ENCODE measurements at regions not wholly inside any gene's neighbourhood (a gene's known extent, or its start where the extent isn't known, plus 50 kb on each side); places are given as distances from the start of the nearest gene placed in this dataset.
"Not testable (repeated sequence)": the region's sequence is repeated elsewhere in the genome, so short reads cannot be mapped to it uniquely, and the experiment has no call there.

DNA sequence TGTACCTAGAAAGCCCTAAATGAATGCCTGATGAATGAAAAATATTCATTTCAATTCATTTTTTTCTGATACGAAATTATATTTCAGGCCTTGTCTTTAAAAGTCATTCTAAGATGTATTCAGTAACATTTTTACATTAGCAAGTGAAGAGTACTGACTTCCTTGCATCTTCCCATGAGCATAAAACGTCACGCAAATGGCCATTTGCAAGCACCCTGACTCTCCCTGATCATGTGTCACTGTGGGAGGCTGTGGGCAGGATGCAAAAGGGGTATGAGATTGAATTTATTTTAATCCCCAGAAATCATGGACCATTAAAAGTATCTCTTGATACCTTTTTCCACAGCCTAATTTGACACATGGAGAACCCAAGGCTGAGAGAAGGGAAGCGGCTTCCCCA, 105.0 kb downstream of the BDH1 start:
- Histone ChIP-seq H2AFZ (ENCODE audit: insufficient read depth, low read depth, low read length, poor library complexity, severe bottlenecking) (no peak overlapping the region), H4K20me1 (ENCODE audit: control insufficient read depth, insufficient read depth, low read length, poor library complexity, severe bottlenecking) (no peaks in the 10 kb centered on the region), H3K36me3 (replicated peaks in 1 of 2; ENCODE audit: control extremely low read depth in 1 of 2, control insufficient read depth in 1 of 2, extremely low read depth in 1 of 2, insufficient read depth in 2 of 2, low read length in 1 of 2) (no peaks in the 10 kb centered on the region), H3K27ac (ENCODE audit: low read length in 2 of 2) (no peak overlapping the region), H3K4me3 (ENCODE audit: control extremely low read depth in 1 of 5, extremely low read depth in 1 of 5, insufficient read depth in 1 of 5, low read depth in 2 of 5, low read length in 4 of 5) (no peak overlapping the region), H3K9ac (ENCODE audit: low read length) (no peak overlapping the region), H3K27me3 (replicated peaks in 1 of 4; ENCODE audit: control extremely low read depth in 1 of 4, control insufficient read depth in 3 of 4, insufficient read depth in 4 of 4, low read length in 3 of 4) (peaks cover 0 to 3% (median 0%) of the 10 kb centered on the region in 4 experiments), H3K79me2 (ENCODE audit: control insufficient read depth, insufficient read depth, low read length) (no peaks in the 10 kb centered on the region), H3K4me1 (ENCODE audit: control insufficient read depth in 2 of 2, insufficient read depth in 2 of 2, low read length in 2 of 2) (peaks cover 2% of the 10 kb centered on the region in 2 donors), H3K4me2 (replicated peaks; ENCODE audit: low read depth, low read length, poor library complexity, severe bottlenecking) (no peak overlapping the region), H3K9me3 (ENCODE audit: control extremely low read depth in 1 of 3, control insufficient read depth in 2 of 3, insufficient read depth in 1 of 3, low read length in 2 of 3) (no peaks in the 10 kb centered on the region)
- intact Hi-C loops (cut with micrococcal nuclease): no loop called here
- ATAC-seq (ENCODE audit: low read depth) (no peak), DNase-seq (no peak)
- Mint-ChIP-seq H3K27ac (no peak overlapping the region), H3K4me1 (peaks cover 6% of the 10 kb centered on the region), H3K4me3 (no peak overlapping the region), H3K27me3 (peaks cover 4% of the 10 kb centered on the region), H3K9me3 (ENCODE audit: insufficient read depth) (no peaks in the 10 kb centered on the region)
- POLR2A ChIA-PET: no interaction called here
- TF ChIP-seq, protein P1, sequence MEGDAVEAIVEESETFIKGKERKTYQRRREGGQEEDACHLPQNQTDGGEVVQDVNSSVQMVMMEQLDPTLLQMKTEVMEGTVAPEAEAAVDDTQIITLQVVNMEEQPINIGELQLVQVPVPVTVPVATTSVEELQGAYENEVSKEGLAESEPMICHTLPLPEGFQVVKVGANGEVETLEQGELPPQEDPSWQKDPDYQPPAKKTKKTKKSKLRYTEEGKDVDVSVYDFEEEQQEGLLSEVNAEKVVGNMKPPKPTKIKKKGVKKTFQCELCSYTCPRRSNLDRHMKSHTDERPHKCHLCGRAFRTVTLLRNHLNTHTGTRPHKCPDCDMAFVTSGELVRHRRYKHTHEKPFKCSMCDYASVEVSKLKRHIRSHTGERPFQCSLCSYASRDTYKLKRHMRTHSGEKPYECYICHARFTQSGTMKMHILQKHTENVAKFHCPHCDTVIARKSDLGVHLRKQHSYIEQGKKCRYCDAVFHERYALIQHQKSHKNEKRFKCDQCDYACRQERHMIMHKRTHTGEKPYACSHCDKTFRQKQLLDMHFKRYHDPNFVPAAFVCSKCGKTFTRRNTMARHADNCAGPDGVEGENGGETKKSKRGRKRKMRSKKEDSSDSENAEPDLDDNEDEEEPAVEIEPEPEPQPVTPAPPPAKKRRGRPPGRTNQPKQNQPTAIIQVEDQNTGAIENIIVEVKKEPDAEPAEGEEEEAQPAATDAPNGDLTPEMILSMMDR (IDR thresholded peaks at IDR 0.05): no peak
- no CpG with 5 or more reads among the region's 4 CpGs for WGBS (ENCODE audit: insufficient coverage)
- CTCF ChIA-PET: no interaction called here

DNA sequence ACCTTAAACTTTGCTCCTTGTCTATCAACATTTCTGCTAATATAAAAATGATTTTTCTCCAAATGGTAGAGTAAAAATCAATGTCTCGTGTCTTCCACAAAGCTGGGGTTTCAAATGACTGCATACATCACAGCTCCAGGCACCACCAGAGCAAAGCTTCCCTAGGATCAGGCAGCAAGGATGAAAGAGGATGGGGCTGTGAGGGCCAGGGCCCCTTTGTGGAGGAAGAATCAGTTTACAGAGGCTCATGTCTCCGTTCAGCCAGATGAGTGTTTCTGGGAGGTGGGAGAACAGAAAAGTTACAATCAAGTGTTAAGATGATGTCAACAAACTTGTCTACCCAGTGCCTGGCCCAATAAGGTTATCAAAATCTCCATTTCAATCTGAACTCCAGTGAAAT, 105.5 kb downstream of the BDH1 start:
- DNase-seq (no peak), ATAC-seq (ENCODE audit: low read depth) (no peak)
- no peak overlapping the region for H3K4me2 ChIP-seq (replicated peaks; ENCODE audit: low read depth, low read length, poor library complexity, severe bottlenecking)
- H3K4me3 ChIP-seq (ENCODE audit: control extremely low read depth in 1 of 5, extremely low read depth in 1 of 5, insufficient read depth in 1 of 5, low read depth in 2 of 5, low read length in 4 of 5): no peak overlapping the region
- Mint-ChIP-seq H3K9me3 (ENCODE audit: insufficient read depth) (no peaks in the 10 kb centered on the region), H3K27me3 (peaks cover 4% of the 10 kb centered on the region), H3K4me1 (peaks cover 2% of the 10 kb centered on the region), H3K27ac (no peak overlapping the region), H3K4me3 (no peak overlapping the region)
- no peak overlapping the region for H3K9ac ChIP-seq (ENCODE audit: low read length)
- WGBS (ENCODE audit: insufficient coverage): no CpG with 5 or more reads among the region's 2 CpGs
- no peaks in the 10 kb centered on the region for H3K4me1 ChIP-seq (ENCODE audit: control insufficient read depth in 2 of 2, insufficient read depth in 2 of 2, low read length in 2 of 2)
- CTCF ChIA-PET: no interaction called here
- H3K27ac ChIP-seq (ENCODE audit: low read length in 2 of 2): no peak overlapping the region
- H3K36me3 ChIP-seq (replicated peaks in 1 of 2; ENCODE audit: control extremely low read depth in 1 of 2, control insufficient read depth in 1 of 2, extremely low read depth in 1 of 2, insufficient read depth in 2 of 2, low read length in 1 of 2): no peaks in the 10 kb centered on the region
- H4K20me1 ChIP-seq (ENCODE audit: control insufficient read depth, insufficient read depth, low read length, poor library complexity, severe bottlenecking): no peaks in the 10 kb centered on the region
- no peak overlapping the region for H2AFZ ChIP-seq (ENCODE audit: insufficient read depth, low read depth, low read length, poor library complexity, severe bottlenecking)
- no peaks in the 10 kb centered on the region for H3K9me3 ChIP-seq (ENCODE audit: control extremely low read depth in 1 of 3, control insufficient read depth in 2 of 3, insufficient read depth in 1 of 3, low read length in 2 of 3)
- peaks cover 0 to 3% (median 0%) of the 10 kb centered on the region in 4 experiments for H3K27me3 ChIP-seq (replicated peaks in 1 of 4; ENCODE audit: control extremely low read depth in 1 of 4, control insufficient read depth in 3 of 4, insufficient read depth in 4 of 4, low read length in 3 of 4)
- intact Hi-C loops (cut with micrococcal nuclease): no loop called here
- TF ChIP-seq EZH2 (IDR thresholded peaks at IDR 0.05; ENCODE audit: borderline replicate concordance, insufficient read depth, low read depth, low read length, poor library complexity, severe bottlenecking): no peak
- TF ChIP-seq, protein P1 (IDR thresholded peaks at IDR 0.05): no peak
- H3K79me2 ChIP-seq (ENCODE audit: control insufficient read depth, insufficient read depth, low read length): no peaks in the 10 kb centered on the region
- POLR2A ChIA-PET: no interaction called here

- WGBS (ENCODE audit: insufficient coverage): 100% methylated on average over 3 of the region's 3 CpGs
- DNase-seq; H3K79me2 ChIP-seq (ENCODE audit: control insufficient read depth, insufficient read depth, low read length); H3K27ac ChIP-seq (ENCODE audit: low read length in 2 of 2); H2AFZ ChIP-seq (ENCODE audit: insufficient read depth, low read depth, low read length, poor library complexity, severe bottlenecking); H3K27ac Mint-ChIP-seq; H3K36me3 ChIP-seq (replicated peaks in 1 of 2; ENCODE audit: control extremely low read depth in 1 of 2, control insufficient read depth in 1 of 2, extremely low read depth in 1 of 2, insufficient read depth in 2 of 2, low read length in 1 of 2); H3K4me3 Mint-ChIP-seq; H3K4me2 ChIP-seq (replicated peaks; ENCODE audit: low read depth, low read length, poor library complexity, severe bottlenecking); H3K9me3 ChIP-seq (ENCODE audit: control extremely low read depth in 1 of 3, control insufficient read depth in 2 of 3, insufficient read depth in 1 of 3, low read length in 2 of 3); H3K27me3 ChIP-seq (replicated peaks in 1 of 4; ENCODE audit: control extremely low read depth in 1 of 4, control insufficient read depth in 3 of 4, insufficient read depth in 4 of 4, low read length in 3 of 4); H3K9me3 Mint-ChIP-seq (ENCODE audit: insufficient read depth); ATAC-seq (ENCODE audit: low read depth); H3K4me1 Mint-ChIP-seq; H3K4me1 ChIP-seq (ENCODE audit: control insufficient read depth in 2 of 2, insufficient read depth in 2 of 2, low read length in 2 of 2); POLR2A ChIA-PET; H4K20me1 ChIP-seq (ENCODE audit: control insufficient read depth, insufficient read depth, low read length, poor library complexity, severe bottlenecking); H3K9ac ChIP-seq (ENCODE audit: low read length); intact Hi-C loops (cut with micrococcal nuclease); H3K4me3 ChIP-seq (ENCODE audit: control extremely low read depth in 1 of 5, extremely low read depth in 1 of 5, insufficient read depth in 1 of 5, low read depth in 2 of 5, low read length in 4 of 5): not testable (repeated sequence)
- H3K27me3 Mint-ChIP-seq: peaks cover 11% of the 10 kb centered on the region
- CTCF ChIA-PET: interaction anchor here (0.9 kb wide), 1 partner anchor 9 kb away, joined by 3 read pairs; no protein-coding TSS in a partner anchor
Observed at GRCh38 chr3:197449181-197449580, 106.6 kb downstream of the BDH1 start.

Data from B cell (primary cell).